ENCODE measurements at regions not wholly inside any gene's neighbourhood (a gene's known extent, or its start where the extent isn't known, plus 50 kb on each side); places are given as distances from the start of the nearest gene placed in this dataset.

DNA sequence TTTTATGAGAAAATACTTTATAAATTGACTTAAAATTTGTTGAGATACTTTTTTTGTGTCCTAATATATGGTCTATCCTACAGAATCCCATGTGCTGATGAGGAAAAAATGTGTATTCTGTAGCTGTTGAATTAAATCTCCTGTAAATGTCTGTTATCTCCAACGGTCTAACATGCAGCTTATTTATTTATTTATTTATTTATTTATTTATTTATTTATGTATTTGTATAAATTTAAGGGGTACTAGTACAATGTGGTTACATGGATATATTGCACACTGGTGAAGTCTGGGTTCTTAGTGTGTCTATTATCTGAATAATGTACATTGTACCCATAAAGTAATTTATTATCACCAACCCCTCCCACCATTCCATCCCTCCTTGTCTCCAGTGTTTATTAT is 315.5 kb downstream of the TENT5A start:
- TF ChIP-seq POLR2AphosphoS5 (IDR thresholded peaks at IDR 0.05) (no peak), EP300 (IDR thresholded peaks at IDR 0.05) (no peak), POLR2A (IDR thresholded peaks at IDR 0.05) (no peak), CTCF (IDR thresholded peaks at IDR 0.05) (no peak)
- Histone ChIP-seq H3K4me3 (no peak overlapping the region), H3K27me3 (no peaks in the 10 kb centered on the region), H3K27ac (no peak overlapping the region), H3K9me3 (peaks cover 0 to 48% (median 17%) of the 10 kb centered on the region in 4 donors), H3K36me3 (no peaks in the 10 kb centered on the region), H3K4me1 (no peaks in the 10 kb centered on the region)
- 61 to 72% (median 69%) methylated on average over 1 of the region's 1 CpG for WGBS, 5 donors
- intact Hi-C loops (cut with DNase I; ENCODE audit: low total_unique reads), result no loop called here
- no peak for DNase-seq

DNA sequence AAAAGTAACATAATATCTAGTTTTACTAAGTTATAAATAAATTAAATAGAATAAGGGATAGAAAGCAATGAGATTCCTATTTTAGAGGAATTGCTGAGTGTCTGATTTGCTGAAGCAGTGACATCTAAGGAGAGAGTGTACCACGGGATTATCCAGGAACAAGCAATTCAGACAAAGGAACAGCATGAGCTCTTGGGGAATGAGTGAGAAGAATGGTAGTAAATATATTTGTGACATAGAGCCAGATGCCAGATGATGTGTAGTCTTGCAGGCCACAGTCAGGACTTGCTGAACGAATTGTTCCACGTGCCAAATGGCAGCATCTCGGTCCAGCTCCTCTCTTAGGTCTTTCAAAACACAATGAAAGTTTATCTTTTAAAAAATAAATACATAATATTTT is 339.2 kb downstream of the TENT5A start:
- no peak for TF ChIP-seq CTCF (IDR thresholded peaks at IDR 0.05)
- H3K9me3 ChIP-seq, result no peaks in the 10 kb centered on the region
- DNase-seq, result no peak
- H3K4me1 ChIP-seq, result no peaks in the 10 kb centered on the region
- H3K27me3 ChIP-seq, result no peaks in the 10 kb centered on the region
- H3K36me3 ChIP-seq, result no peaks in the 10 kb centered on the region
- WGBS, 5 donors, result 78 to 92% (median 86%) methylated on average over 4 of the region's 4 CpGs
- intact Hi-C loops (cut with DNase I; ENCODE audit: low total_unique reads), result no loop called here
- H3K27ac ChIP-seq, result no peak overlapping the region
- H3K4me3 ChIP-seq, result no peak overlapping the region

- TF ChIP-seq POLR2AphosphoS5 (IDR thresholded peaks at IDR 0.05) (no peak), EP300 (IDR thresholded peaks at IDR 0.05) (no peak), CTCF (IDR thresholded peaks at IDR 0.05) (no peak), POLR2A (IDR thresholded peaks at IDR 0.05) (no peak)
- Histone ChIP-seq H3K4me3 (no peak overlapping the region), H3K27ac (no peak overlapping the region), H3K9me3 (peaks cover 0 to 4% (median 0%) of the 10 kb centered on the region in 4 donors), H3K27me3 (no peaks in the 10 kb centered on the region), H3K36me3 (no peaks in the 10 kb centered on the region), H3K4me1 (peaks cover 0 to 11% (median 0%) of the 10 kb centered on the region in 4 donors)
- intact Hi-C loops (cut with DNase I; ENCODE audit: low total_unique reads), result no loop called here
- 63 to 83% (median 80%) methylated on average over 3 of the region's 3 CpGs for WGBS, 5 donors
- no peak for DNase-seq
Observed at GRCh38 chr6:81401970-81402690, 350.4 kb downstream of the TENT5A start.

DNA sequence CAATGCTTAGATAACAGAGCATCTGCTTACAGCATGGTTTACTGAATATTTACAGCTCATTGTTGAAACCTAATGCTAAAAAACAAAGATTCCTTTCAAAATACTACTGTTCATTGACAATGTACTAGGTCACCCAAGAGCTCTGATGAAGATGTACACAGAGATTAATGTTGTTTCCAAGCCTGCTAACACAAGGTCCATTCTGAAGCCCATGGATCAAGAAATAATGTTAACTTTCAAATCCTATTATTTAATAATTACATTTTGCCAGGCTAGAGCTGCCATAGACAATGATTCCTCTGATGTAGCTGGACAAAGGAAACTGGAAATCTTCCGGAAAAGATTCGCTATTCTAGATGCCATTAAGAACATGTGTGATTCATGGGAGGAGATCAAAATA is 355.6 kb downstream of the TENT5A start:
- intact Hi-C loops (cut with DNase I; ENCODE audit: low total_unique reads), result no loop called here
- TF ChIP-seq POLR2AphosphoS5 (IDR thresholded peaks at IDR 0.05) (no peak), CTCF (IDR thresholded peaks at IDR 0.05) (no peak), POLR2A (IDR thresholded peaks at IDR 0.05) (no peak), EP300 (IDR thresholded peaks at IDR 0.05) (no peak)
- Histone ChIP-seq H3K4me1 (peaks cover 0 to 4% (median 0%) of the 10 kb centered on the region in 4 donors), H3K36me3 (no peaks in the 10 kb centered on the region), H3K27me3 (no peaks in the 10 kb centered on the region), H3K27ac (no peak overlapping the region), H3K4me3 (no peak overlapping the region), H3K9me3 (peaks cover 0 to 19% (median 9%) of the 10 kb centered on the region in 4 donors)
- 88 to 95% (median 91%) methylated on average over 2 of the region's 2 CpGs for WGBS, 5 donors
- no peak for DNase-seq

All from stomach (tissue), 8 donors.